KOPT-K1 (cell line): ENCODE measurements at regions not wholly inside any gene's neighbourhood (a gene's known extent, or its start where the extent isn't known, plus 50 kb on each side); places are given as distances from the start of the nearest gene placed in this dataset.
"Not testable (repeated sequence)": the region's sequence is repeated elsewhere in the genome, so short reads cannot be mapped to it uniquely, and the experiment has no call there.

Experiments used
- H3K27ac ChIP-seq: fragments of 200-600 bp; sonication (generic); 2 replicates; pipeline ENCODE4 v1.5.1; 2016; ENCODE audit warnings: antibody characterized with exemption, mild to moderate bottlenecking, low read depth, low read length; ENCODE audit not compliant: poor library complexity, severe bottlenecking
- H3K36me3 ChIP-seq: fragments of 200-600 bp; sonication (generic); 2 replicates; pipeline ENCODE4 v1.5.1; 2017; ENCODE audit warnings: antibody characterized with exemption, mild to moderate bottlenecking, low read length, moderate library complexity; ENCODE audit not compliant: insufficient read depth
- H3K9me3 ChIP-seq: fragments of 200-600 bp; sonication (generic); 2 replicates; pipeline ENCODE4 v1.5.1; 2017; ENCODE audit warnings: antibody characterized with exemption, low read length, mild to moderate bottlenecking; ENCODE audit not compliant: insufficient read depth, poor library complexity, severe bottlenecking

DNA sequence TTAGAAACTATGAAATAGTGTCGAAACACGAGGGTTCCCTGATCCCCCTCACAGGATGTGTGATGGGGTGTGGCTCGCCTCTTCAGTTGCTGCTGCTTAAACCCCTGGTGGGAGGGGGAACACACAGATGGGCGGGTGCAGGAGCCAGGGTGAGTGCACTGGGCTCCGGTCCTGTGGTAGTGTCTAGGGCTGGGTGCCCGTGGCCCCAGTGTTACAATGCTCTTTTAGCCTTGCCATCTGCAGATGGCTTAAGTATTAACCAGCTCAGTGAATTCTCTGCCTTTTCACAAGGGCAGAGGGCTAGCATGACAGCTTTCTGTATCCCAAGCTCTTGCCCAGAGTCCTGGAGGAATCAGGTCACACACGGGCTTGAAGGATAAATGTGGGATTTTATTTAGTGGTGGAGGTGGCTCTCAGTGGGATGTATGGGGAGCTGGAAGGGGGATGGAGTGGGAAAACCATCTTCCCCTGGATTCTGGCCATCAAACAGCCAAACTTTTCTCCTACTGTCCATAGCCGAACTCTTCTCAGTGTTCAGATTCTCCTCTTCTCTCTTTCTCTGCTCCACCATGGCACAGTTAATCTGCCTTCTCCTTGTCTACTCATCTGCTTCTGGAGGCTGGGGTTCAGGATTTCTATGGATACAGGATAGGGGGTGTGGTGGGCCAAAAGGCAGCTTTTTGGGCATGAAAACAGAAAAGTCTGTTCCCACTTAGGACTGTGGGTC lies 659.0 kb downstream of the EPM2A start:
- Histone ChIP-seq H3K9me3 (no peaks in the 10 kb centered on the region), H3K36me3 (no peaks in the 10 kb centered on the region), H3K27ac (no peak overlapping the region)

DNA sequence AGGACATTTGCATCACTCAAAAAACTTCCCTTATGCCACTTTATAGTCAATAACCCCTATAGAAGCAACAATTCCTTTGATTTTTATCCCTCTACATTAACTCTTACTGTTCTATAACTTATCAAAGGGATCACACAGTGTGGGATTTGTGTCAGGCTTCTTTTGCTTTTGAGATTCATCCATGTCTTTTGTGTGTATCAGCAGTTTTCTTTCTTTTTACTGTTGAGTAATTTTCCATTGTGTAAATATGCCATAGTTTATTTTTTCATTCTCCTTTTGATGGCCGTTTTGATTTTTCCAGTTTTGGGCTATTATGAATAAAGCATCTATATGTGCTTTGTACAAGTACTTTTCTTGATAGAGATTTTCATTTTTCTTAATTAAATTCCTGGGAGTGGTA lies 657.9 kb downstream of the EPM2A start:
- no peaks in the 10 kb centered on the region for H3K9me3 ChIP-seq
- H3K36me3 ChIP-seq, result no peaks in the 10 kb centered on the region
- no peak overlapping the region for H3K27ac ChIP-seq

DNA sequence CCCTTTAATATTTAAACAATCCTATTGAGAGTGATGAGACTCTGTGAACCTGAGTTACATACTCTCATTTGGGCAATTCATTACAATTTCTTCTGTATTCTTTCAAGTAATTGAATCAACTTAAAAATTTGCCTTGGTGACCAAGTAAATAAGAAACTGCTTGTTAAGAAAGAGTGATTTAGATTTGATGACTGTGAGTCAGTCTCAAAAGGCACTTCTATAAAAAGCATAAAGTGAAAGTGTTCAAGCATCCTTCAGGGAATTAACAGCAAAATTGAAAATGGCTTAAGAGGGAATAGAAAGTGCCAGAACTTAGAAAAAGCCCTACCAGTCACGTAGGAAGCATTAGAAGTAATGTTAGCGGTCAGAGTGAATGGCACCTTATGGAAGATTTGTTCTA lies 654.7 kb downstream of the EPM2A start:
- Histone ChIP-seq H3K27ac (no peak overlapping the region), H3K9me3 (no peaks in the 10 kb centered on the region)

DNA sequence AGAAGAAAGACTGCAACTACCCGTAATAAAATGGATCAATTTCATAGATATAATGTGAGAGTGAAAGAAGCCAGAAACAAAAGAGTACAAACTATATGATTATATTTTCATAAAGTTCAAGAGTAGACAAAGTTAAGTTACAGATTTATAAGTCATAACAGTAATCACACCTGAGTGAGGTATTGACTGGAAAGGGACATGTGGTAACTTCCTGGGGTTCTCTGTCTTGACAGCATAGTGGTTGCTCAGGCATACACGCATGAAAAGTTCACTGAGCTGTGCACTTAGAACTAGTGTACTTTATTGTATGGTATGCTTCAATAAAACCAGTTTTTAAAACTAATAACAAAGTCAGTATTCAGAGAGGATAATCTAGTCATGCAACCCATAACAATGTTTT lies 653.6 kb downstream of the EPM2A start:
- Histone ChIP-seq H3K9me3 (no peaks in the 10 kb centered on the region), H3K27ac (no peak overlapping the region), H3K36me3 (no peaks in the 10 kb centered on the region)

More for the DNA sequence above, 654.7 kb downstream of the EPM2A start:
- no peaks in the 10 kb centered on the region for H3K36me3 ChIP-seq

DNA sequence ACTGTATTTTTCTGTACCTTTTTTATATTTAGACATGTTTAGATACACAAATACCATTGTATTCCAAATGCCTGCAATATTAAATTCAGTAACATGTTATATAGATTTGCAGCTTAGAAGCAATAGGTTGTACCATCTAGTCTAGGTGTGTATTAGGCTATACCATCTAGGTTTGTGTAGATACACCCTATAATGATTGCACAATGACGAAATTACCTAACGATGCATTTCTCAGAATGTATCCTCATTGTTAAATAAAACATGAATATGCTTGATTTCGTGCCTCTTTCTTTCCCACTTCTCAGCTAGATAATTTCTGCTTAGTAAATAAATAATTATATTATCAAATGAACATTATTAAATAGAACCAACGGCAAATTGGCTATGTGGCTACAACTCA lies 653.0 kb downstream of the EPM2A start:
- no peaks in the 10 kb centered on the region for H3K9me3 ChIP-seq
- H3K27ac ChIP-seq, result no peak overlapping the region
- no peaks in the 10 kb centered on the region for H3K36me3 ChIP-seq

DNA sequence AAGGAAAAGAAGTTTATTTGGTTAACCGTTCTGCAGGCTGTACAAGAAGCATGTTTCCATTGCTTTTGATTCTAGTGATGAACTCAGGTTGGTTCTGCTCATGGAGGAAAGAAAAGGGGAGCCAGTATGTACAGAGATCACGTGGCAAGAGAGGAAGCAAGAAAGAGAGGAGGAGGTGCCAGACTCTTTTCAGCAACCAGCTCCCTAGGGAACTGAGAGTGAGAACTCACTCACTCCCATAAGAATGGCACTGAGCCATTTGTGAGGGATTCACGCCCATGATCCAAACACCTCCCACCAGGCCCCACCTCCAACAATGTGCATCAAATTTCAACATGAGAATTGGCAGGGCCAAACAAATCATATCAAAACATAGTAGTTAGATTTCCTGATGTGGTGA lies 649.1 kb downstream of the EPM2A start:
- H3K9me3 ChIP-seq, result no peaks in the 10 kb centered on the region
- no peak overlapping the region for H3K27ac ChIP-seq
- no peaks in the 10 kb centered on the region for H3K36me3 ChIP-seq

DNA sequence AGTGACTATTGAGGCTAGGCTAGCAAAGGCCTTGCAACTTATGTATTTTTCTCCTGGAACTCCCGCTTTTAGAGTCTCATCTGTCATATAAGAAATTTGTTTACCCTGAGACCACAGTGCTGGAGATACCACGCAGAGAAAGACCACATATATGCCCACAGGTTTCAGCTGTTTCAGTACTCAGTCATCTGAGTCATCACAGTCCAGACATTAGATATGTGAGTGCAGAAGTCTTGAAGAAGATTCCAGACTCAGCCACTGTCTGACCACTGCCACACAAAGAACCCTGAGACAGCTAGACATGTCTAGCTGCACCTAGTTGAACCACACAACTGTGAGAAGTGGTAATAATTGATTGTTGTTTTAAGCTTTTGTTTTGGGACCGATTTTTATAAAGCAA lies 648.3 kb downstream of the EPM2A start:
- Histone ChIP-seq H3K27ac (no peak overlapping the region), H3K36me3 (no peaks in the 10 kb centered on the region), H3K9me3 (no peaks in the 10 kb centered on the region)

DNA sequence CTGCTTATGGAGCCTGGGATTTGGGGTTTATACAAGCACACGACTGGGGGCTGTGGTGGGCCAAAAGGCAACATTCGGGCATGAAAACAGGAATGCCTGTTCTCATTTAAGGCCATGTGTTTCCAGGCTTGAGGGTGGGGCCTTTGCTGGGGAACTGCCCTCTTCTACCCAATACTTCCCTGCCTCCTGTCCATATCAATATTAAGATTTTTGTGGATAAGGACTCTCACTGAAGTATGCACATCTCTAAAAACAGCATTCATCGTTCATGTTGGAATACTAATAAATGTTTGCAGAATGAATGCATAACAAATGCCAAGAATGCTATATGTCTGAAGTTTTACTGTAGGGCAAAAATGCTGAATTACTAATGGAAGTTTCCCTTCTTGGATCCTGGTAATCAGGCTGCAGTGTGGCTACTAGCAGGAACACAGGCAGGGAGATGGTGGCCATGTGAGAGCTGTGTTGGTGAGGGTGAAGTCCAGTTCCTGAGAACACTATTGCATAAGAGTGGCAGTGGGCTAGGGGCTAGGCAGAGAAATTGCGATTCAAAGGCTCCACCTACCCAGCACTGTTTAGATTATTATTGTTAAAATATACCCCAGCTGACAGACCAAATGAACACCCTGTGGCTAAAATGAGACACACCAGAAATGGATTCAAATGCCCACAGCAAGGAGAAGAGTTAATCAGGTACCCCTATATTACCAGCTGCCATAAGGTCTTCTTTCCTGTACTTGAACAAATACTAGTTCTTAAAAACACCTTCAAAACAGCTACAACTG lies 644.3 kb downstream of the EPM2A start:
- Histone ChIP-seq H3K36me3 (no peaks in the 10 kb centered on the region), H3K27ac (no peak overlapping the region), H3K9me3 (no peaks in the 10 kb centered on the region)

DNA sequence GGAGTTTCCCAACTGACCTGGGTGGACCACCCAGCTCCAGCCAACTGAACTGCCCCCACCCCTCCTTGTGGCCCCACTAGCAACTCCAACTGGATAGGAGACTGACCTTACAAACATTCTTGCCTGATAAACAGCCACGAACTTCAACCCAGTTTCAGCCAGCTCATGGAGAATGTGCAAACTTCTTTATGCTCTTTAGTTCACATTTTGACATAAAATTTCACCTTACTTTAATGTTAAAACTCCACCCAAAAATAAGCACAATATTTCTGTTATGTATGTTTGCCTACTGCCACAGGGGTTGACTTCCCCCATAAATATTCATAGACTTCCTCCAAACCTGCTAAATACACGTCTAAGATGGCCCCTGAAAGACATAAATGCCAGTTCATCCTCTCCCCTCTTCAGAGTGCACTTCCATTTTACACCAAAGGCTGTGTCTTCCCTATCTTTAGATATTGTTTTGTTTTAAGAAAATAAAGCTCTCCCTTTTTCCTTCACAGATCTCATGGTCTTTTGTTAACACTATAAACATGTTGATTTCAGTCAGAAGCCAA lies 643.7 kb downstream of the EPM2A start:
- Histone ChIP-seq H3K9me3 (no peaks in the 10 kb centered on the region), H3K36me3 (no peaks in the 10 kb centered on the region), H3K27ac (no peak overlapping the region)

DNA sequence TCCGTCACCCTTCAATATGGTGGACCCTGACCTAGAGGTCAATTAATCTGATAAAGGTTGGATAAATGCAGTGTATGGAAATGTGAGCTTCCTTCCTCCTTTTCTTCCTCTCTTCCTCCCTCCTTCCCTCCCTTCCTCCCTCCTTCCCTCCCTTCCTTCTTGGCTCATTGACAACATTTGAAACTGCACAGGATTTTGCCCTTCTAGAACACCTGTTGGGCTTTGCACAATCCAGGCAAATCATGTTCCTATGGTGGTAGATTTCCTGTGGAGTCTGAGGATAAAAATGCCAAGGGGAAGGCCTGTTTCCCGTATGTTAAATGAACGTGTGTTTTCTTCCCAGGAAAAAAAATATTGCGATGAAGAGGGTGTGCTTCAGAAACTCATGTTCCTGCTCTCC lies 642.8 kb downstream of the EPM2A start:
- H3K9me3 ChIP-seq, result no peaks in the 10 kb centered on the region
- H3K27ac ChIP-seq, result no peak overlapping the region
- H3K36me3 ChIP-seq, result no peaks in the 10 kb centered on the region

DNA sequence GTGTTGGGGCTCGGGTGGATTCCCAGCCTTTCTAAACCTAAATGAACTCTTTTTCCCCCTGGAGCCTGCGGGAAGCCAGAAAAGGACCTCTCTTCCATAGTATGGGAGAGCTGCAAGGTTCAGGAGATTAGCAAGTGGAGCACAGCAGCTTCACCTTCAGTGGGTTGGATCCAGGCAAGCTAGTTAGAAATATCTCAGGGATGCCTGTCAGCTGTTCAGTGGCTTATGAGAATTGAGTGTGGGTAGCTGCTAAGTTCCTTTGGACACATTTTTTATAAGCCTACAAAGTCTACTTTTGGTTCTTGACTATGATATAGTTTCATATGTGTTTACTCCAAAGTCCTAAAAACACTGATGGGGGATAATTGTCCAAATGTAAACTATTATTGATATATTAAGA lies 642.1 kb downstream of the EPM2A start:
- no peaks in the 10 kb centered on the region for H3K9me3 ChIP-seq
- H3K27ac ChIP-seq, result no peak overlapping the region
- H3K36me3 ChIP-seq, result no peaks in the 10 kb centered on the region

DNA sequence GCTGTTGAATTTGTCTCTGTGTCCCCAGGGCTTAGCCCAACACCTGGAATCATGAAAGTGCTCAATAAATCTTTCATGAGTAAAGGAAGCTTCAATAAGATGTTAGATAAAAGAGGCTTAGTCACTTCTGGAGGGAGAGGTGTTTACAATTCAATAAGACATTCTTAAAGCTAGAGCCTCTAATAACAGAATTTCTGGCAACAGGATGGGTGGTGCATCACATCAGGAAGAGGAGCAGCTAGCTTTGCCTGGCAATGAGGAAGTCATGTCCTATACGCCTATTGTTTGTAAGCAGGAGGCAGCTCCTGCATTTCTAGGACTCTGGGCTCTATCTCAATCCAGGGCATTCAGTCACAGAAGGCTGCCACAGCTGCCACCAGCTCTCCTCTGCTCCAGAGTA lies 638.5 kb downstream of the EPM2A start:
- Histone ChIP-seq H3K27ac (no peak overlapping the region), H3K36me3 (no peaks in the 10 kb centered on the region), H3K9me3 (no peaks in the 10 kb centered on the region)

DNA sequence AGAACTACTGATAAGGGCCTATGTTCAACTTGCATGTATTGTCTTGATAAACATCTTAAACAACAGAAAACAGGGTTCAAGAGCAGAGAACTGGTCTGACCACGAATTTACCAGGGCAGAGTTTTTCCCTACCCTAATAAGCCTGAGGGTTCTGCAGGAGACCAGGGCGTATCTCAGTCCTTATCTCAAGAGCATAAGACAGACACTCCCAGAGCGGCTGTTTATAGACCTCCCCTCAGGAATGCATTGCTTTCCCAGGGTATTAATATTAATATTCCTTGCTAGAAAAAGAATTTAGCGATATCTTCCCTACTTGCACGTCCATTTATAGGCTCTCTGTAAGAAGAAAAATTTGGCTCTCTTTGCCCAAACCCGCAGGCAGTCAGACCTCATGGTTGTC lies 637.2 kb downstream of the EPM2A start:
- H3K9me3 ChIP-seq, H3K36me3 ChIP-seq, H3K27ac ChIP-seq: not testable (repeated sequence)

DNA sequence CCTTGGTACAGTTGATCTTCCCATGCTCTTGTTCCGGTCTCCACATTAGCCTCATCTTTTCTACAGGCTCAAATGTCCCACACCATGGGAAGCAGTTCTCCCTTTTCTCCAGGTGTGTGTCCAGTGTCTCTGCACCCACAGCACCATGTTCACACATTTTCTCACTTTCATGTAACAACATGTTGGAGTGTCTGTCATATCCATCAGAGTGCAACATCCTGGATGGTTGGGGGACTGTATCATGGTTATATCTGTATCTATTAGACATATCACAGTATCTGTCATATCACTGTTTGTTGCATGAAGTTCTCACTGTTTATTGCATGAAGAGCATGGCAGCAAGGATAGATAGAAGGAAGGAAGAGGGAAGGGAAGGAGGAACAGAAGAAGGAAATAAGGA lies 635.6 kb downstream of the EPM2A start:
- no peak overlapping the region for H3K27ac ChIP-seq
- H3K36me3 ChIP-seq, result no peaks in the 10 kb centered on the region
- H3K9me3 ChIP-seq, result no peaks in the 10 kb centered on the region

DNA sequence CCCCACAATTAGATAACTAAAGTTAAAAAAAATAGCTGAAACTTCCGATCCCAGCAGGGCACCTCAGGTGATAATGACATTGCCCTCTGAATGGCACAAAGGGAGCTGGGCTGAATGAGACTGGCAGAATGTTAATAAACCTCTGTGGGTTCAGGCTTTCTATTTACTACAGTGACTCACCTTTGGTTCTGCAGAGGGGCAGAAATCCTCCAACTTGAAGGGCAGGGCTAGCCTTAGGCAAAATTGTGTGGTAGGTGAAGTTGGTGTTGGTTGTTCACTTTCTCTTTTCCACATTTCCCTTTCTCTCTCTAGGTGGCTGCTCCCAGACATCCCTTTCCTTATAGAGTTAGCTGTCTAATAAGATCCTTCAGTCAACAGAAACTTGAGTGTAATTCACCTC lies 625.2 kb downstream of the EPM2A start:
- Histone ChIP-seq H3K9me3 (no peaks in the 10 kb centered on the region), H3K27ac (no peak overlapping the region), H3K36me3 (no peaks in the 10 kb centered on the region)

DNA sequence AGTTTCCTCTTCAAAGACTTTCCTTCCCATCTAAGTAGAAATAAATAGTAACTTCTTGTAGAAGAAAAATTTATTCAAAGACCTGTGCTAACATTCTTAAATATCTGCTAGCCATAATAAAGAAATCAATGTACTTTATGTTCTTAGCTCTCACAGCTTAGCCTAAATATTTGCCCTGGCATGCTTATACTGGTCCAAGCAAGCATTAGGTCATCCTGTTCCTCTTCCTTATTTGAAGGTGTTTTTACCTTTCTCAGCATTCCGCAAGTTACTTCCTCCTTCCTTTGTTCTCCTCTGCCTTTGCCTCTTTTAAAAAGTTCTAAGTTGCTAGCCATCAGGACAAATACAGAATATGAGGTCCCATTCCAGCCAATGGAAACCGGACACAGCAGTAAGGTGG lies 623.9 kb downstream of the EPM2A start:
- H3K9me3 ChIP-seq, H3K27ac ChIP-seq, H3K36me3 ChIP-seq: not testable (repeated sequence)
